ENCODE measurements at regions not wholly inside any gene's neighbourhood (a gene's known extent, or its start where the extent isn't known, plus 50 kb on each side); places are given as distances from the start of the nearest gene placed in this dataset.

DNA sequence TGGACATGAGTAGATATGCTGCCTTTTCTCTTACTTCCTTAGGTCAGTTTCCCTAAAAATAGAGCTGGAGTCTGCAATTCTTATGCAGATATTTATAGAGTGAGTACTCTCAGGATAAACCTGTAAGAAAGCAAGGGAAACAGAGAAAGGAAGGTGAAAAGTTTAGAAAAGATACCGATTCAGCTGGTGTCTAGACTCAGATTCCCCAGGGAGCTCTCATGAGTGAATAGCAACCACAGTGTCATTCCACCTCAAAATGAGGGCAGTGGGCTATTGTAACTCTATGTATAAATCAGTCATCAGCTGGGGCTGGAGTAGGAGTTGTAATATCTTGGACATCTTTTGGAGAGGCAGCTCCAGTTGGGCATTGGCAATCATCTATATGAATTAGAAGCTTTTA is 1485.1 kb upstream of the TMEFF2 start:
- intact Hi-C loops (cut with DNase I) = no loop called here
- DNase-seq (ENCODE audit: missing footprints) (no peak), ATAC-seq (no peak)

DNA sequence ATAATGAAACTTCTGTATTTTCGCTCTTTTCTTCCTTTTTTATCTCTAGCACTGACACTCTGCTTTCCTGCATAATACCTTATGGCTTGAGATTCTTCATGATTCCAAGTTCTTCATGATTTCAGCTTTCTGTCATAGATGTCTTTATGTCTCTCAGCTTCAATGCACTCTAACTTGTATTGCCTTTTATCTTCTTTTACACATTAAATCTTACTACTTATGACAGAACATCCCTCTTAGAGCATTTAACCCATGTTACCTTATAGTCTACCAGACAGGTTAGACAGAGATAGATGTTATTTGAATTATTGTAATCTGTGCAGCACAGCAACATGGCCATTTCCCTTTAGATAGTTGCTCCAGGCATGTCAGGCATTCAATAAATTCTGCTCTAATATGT is 1475.7 kb upstream of the TMEFF2 start:
- ATAC-seq (no peak), DNase-seq (ENCODE audit: missing footprints) (no peak)
- intact Hi-C loops (cut with DNase I) = no loop called here

DNA sequence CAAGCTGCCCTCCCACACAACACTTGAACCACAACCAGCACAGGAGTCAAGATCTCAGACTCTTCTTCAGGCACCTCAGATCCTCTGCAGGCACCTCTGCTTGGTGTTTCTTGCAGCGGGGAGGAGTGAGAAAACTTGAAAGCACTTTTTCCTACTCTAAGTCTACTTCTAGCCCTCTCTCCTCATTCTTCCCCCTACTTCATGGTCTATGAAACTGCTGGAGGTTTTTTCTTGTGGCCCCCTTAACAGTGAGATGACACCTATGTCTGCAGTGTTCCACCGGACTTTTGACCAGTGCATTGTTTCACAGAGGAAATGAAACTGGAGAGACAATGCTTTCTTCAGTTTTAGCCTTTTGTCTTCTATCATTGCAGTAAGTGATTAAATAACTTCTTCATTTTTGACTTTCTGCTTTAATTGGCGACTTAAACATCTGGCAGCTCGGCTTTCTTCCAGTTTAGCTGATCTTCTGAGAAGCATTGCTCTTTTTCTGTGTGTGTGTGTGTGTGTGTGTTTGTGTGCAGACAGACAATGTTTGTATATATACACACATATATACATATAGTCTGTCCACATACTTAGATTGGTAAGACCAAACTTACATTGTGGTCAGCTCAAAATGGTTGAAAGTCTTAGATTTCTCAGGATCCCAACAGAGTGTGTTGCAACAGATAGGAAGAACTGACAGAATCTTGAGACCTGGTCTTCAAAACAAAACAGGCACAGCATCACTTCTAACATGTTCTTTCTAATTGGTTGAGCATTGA is 1474.0 kb upstream of the TMEFF2 start:
- ATAC-seq (no peak), DNase-seq (ENCODE audit: missing footprints) (no peak)
- intact Hi-C loops (cut with DNase I) = no loop called here

DNA sequence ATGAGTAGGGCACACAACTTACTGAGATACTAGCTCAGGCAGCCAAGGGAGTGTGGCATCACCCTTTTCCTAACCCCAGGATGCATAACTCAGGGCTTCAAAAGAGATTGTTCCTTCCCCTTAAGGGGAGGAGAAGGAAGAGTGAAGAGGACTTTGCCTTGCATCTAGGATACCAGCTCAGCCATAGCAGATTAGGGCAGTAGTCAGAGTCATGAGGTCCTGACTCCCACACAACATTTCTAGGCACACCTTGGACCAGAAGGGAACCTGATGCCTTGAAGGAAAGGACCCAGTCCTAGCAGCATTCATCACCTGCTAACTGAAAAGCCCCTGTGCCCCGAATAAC is 1433.2 kb upstream of the TMEFF2 start:
- ATAC-seq (no peak), DNase-seq (ENCODE audit: missing footprints) (no peak)

DNA sequence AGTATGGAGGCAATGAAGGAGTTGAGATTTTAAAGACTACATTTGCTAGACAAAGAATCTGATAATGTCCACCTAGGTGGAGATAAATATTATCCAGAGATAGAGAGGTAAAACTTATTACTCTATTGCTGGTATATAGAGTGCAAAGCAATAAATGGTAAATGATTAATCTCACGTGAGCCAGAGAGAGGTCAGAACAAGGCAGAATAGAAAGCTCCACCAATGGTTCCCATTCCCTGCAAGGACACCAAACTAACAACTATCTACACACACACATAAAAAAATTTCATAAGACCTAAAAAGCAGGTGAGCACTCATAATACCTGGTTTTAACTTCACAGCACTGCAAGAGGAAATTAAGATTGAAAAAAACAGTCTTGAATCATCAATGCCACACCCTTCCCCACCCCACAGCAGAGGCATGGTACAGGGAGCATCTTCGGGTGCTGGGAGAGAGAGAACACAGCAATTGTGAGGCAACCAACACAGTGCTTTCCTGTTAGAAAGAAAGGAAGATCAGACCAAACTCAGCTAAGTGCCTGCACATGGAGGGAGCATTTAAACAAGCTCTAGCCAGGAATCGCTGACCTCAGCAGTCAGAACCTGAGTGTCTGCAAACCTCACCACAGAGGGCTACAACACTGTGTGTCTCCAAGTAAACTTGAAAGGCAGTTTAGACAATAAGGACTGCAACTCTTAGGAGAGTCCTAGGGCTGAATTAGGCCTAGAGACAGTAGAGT is 1432.6 kb upstream of the TMEFF2 start:
- no peak for ATAC-seq
- intact Hi-C loops (cut with DNase I) = no loop called here
- DNase-seq (ENCODE audit: missing footprints) = no peak

More for the DNA sequence above, 1433.2 kb upstream of the TMEFF2 start:
- intact Hi-C loops (cut with DNase I) = no loop called here

DNA sequence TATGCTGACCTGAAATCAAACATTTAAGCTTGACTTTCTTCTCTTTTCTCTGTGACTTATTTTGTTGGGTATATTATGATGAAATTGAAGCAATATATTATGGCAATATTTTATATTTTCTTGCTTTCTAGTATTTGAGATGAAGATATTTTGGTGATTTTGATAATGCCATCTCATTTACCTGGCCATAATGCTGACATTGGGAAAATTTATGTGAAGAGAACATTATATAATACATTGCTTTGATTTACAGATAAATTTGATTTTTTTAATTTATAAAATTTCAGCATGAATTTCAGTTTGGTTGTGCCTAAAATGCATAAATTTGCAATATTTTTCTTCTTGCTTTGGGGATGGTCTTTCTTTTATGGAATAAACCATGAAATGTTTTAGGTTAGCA is 1413.7 kb upstream of the TMEFF2 start:
- intact Hi-C loops (cut with DNase I) = no loop called here
- no peak for ATAC-seq
- DNase-seq (ENCODE audit: missing footprints) = no peak

DNA sequence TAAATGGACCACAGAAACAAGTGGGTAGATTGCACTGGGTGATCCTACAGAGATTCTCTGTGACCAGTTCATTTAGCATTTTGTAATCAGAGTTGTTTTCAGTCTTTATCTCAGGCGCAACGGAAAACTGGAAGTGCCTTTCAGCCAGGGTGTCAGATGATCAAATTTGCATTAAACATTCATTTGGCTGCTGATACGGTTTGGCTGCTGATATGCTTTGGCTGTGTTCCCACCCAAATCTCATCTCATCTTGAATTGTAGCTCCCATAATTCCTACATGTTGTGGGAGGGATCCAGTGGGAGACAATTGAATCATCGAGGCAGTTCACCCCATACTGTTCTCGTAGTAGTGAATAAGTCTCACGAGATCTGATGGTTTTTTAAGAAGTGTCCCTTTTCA is 1396.1 kb upstream of the TMEFF2 start:
- intact Hi-C loops (cut with DNase I) = no loop called here
- DNase-seq (ENCODE audit: missing footprints) (no peak), ATAC-seq (no peak)

DNA sequence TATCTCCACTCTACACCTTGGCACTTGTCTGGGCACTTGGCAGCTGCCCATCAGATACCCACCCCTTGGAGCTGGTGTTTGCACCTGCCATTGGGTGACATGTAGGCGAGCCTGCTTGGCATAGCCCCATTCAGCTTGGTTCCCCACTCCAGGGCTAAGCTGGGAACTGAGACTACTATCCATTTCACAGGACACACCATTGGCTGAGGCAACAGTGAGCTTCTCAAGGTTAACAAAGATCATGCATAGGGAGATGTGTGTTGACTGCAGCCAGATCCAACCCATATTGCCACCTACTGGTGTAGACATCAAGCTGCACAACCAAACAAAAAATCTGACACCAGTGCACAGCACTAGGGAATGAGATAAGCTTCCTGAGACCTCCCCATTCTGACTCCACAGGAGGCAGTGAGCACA is 1389.8 kb upstream of the TMEFF2 start:
- intact Hi-C loops (cut with DNase I) = no loop called here

DNA sequence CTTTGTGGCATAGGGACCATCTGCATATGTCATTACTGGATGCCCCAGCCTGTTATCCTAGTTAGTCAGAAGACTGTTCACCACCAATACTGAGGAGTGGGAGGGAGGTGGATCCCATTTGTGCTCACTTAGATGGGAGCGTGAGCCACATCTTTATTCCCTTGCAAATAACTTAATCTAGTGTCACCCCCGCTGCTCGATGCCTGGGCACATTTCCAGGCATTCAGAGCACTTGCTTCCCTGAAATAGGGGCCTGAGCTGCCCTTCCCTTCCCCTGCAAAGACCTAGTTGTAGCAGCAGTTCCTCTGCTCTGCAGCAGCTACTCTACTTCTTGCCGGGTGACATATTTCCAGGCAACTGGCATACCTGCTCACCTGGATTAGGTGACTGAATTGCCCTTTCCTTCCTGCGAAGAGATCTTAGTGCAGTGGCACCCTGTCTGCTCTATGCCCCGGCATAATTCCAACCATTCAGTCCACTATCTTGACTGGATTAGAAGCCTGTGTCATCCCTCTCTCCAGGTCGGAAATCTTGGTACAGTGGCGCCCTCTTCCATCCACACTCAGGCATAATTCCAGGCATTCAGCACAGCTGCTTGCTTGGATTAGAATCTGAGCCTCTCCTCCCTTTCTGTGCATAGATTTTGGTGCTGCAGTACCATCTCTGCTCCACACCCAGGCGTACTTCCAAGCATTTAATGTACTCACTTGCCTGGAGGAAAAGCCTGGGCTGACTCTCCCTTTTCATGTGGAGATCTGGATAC is 1389.1 kb upstream of the TMEFF2 start:
- intact Hi-C loops (cut with DNase I) = no loop called here
- no peak for ATAC-seq
- no peak for DNase-seq (ENCODE audit: missing footprints)

More for the DNA sequence above, 1389.8 kb upstream of the TMEFF2 start:
- ATAC-seq = no peak
- DNase-seq (ENCODE audit: missing footprints) = no peak

DNA sequence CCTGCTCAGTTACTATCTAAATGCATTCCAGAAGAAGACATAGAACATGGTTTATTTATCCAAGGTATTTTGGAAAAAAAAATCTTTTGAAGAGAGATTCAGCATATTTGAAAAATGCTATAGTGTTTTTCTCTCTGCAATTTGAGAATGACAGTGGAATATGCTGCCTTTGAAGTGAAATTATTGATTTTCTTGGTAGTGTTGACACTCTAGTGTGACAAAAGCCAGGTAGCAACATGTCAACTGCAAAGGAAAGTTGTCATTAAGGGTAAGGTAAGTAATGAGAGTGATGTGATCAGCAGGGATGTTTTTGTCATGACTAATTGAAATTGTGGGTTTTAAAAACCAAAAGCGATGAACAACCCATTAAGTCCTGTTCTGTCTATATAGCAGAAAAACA is 1387.1 kb upstream of the TMEFF2 start:
- no peak for DNase-seq (ENCODE audit: missing footprints)
- ATAC-seq = no peak
- intact Hi-C loops (cut with DNase I) = no loop called here

DNA sequence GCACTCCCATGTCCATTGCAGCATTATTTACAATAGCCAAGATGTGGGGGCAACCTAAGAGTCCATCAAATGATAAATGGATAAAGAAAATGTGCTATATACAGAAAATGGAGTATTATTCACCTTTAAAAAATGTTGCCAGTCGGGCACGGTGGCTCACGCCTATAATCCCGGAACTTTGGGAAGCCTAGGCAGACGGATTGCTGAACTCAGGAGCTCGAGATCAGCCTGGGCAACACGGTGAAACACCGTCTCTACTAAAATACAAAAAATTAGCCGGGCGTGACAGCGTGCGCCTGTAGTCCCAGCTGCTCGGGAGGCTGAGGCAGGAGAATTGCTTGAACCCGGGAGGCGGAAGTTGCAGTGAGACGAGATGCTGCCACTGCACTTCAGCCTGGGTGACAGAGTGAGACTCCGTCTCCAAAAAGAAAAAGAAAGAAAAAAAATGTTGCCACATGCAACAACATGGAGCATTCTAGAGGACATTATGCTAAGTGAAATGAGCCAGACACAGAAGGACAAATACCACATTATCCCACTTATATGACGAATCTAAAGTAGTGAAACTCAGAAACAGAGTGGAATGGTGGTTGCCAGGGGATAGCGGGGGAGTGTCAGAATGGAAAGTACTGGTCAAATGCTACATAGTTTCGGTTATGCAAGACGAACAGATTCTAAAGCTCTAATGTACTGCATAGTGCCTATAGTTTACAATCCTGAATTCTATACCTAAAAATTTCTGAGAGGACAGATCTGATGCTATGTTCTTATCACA is 1385.6 kb upstream of the TMEFF2 start:
- DNase-seq (ENCODE audit: missing footprints) = no peak
- intact Hi-C loops (cut with DNase I) = no loop called here
- ATAC-seq = no peak

DNA sequence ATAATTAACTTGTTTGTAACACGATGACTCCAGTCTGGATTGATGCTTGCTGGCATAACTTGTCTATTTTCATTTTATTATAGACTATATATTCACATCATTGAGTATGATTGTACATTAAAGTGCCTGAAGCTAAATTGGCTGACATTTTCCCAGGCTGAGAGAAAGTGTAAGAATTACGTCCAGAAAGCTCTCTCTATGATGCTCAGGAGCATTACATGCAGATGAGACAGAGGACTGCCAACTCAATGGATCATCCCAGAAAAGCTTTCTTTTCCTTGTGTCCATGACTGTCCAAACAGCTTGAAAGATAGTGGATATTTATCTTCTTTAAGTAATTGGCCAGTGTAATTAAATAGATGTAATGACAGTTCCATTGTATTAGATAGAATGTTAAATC is 1372.2 kb upstream of the TMEFF2 start:
- ATAC-seq (no peak), DNase-seq (ENCODE audit: missing footprints) (no peak)
- intact Hi-C loops (cut with DNase I) = no loop called here

DNA sequence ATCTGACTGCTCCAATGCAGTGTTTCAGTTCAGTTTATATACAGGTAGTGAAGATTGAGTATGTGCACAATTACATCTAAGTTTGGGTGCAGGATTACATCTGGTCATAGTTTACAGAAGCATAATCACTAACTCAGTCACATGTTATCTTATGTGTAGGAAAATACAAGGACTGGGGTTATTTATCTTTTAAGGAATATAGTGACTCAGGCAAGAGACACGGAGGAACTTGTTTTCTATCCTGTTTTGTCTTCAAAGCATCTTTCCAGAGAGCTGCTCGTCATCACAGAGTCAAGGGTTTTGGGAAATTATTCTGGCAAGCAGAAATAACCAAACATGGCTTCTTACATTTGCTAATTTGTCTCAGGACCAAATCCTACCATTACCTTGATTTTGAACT is 1371.5 kb upstream of the TMEFF2 start:
- intact Hi-C loops (cut with DNase I) = no loop called here
- ATAC-seq (no peak), DNase-seq (ENCODE audit: missing footprints) (no peak)

DNA sequence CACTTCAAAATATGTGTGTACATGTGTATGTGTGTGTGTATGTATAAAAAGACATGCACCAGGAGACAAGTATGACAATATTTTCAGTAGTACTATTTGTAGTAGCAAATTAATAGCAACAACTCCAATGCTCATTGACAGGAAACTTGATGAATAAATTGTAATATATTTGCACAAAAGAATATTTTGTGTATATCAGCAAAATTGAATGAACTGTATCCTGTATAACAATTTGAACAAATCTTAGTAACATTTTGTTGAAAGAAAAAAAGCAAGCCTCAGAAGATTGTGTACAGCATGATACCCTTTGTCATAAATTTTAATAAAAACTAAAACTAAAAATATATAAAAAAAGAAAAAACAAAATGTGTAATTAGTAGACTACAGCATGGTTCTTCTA is 1367.3 kb upstream of the TMEFF2 start:
- intact Hi-C loops (cut with DNase I) = no loop called here
- ATAC-seq (no peak), DNase-seq (ENCODE audit: missing footprints) (no peak)

DNA sequence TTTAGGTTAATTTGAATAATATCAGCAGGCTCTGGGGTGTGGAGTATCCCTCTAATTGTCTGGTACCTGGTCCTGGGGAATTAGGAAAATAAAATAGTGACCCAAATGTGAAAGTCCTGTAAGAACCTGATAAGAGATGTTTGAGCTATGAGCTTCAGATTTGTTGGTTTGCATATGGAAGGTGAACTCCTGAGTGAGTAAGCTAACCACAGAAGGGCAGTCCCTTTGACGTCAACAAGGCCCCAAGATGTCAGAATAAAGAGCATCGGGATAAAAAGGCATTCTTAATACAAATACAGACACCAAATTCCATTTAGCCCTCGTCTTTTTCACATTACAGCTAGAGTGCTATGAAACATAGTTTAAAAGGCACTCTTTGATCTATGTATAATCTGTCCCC is 1366.3 kb upstream of the TMEFF2 start:
- intact Hi-C loops (cut with DNase I) = no loop called here
- no peak for ATAC-seq
- DNase-seq (ENCODE audit: missing footprints) = no peak

DNA sequence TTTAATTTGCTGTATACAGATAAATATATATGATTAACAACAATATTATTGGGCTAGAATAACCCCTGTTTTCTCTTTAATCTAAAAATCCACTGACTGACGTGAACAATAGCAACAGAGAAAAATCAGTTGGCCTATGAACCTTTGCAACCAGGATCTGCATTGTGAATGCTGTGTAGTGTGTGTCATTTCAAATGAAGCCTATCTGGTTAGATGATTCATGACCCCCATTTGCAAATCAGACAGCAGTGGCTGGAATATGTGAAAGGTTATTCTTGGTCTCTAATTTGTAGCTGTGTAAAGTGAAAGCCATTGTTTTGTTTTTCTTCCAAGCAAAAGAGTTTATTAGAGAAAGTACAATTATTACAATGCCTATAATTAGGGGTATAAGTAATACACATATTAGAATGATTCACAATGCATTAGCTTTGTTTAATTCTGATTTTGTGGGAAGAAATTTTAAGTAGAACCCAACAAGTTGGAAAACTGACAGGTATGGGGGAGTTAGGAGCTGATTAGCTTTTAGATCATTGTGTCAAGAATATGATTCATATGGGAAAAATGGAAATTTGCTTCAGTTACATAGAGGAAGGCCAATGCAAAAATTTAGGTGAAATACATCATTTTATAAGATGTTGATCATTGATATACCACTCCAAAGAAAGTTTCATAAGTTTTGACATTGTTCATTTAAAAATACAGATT is 1362.2 kb upstream of the TMEFF2 start:
- DNase-seq (ENCODE audit: missing footprints) (no peak), ATAC-seq (no peak)
- intact Hi-C loops (cut with DNase I) = no loop called here

DNA sequence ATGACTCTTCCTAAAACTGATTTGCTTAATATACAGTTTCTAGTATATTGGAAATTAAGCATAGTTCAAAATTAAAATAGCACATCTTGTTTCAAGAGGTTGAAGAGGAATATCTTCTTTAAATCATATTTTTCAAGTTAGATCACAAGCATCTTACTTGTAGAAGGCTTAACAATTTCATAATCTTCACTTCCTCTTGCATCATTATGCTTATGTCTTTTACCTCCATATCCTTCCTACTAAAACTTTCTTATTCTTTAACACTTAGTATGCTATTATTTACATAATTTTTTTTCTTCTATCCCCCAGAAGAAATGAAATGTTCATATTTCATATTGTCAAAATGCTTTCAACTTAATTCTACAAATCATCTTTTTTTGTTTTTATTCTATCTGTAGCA is 1354.9 kb upstream of the TMEFF2 start:
- intact Hi-C loops (cut with DNase I) = no loop called here
- DNase-seq (ENCODE audit: missing footprints) = no peak
- no peak for ATAC-seq

DNA sequence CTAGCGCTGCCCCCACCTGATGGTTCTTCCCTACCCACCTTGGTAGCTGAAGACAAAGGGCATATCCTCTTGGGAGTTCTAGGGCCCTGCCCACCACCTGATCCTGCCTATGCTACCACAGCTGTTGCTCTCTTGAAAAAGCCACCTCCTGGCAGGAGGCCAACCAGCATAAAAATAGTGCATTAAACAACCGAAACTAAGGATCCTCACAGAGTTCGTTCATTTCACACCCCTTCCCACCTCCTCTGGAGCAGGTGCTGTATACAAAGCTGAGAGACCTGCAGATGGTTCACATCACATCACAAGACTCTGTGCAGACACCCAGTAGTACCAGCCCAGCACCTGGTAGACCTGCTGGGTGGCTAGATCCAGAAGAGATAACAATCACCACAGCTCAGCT is 1348.0 kb upstream of the TMEFF2 start:
- ATAC-seq (no peak), DNase-seq (ENCODE audit: missing footprints) (no peak)
- intact Hi-C loops (cut with DNase I) = no loop called here

DNA sequence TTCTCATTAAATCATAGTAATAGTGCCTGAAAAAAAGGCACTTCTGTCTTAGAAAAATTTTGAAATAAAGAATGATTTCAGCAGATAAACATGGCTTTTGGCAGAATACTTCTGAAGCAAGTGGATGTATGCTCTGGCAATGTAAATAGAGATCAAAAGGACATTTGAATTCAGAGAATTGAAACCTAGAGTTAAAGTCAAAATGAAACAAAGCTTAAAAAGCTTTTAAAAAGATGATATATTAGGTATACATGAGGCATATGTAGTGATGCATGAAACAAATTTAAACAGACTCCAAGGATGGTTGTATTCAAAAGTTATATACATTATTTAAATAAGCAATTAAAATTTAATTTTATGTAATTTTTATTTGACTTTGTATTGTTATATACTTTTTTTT is 1344.5 kb upstream of the TMEFF2 start:
- intact Hi-C loops (cut with DNase I) = no loop called here
- DNase-seq (ENCODE audit: missing footprints) = no peak
- ATAC-seq = no peak

Data from Right ventricle myocardium inferior (tissue), 1 donor.